K562 (cell line): ENCODE measurements at regions not wholly inside any gene's neighbourhood (a gene's known extent, or its start where the extent isn't known, plus 50 kb on each side); places are given as distances from the start of the nearest gene placed in this dataset.

Experiments
- CTCF ChIP-seq, 3 experiments: IDR thresholded peaks in 2 of 3; conservative IDR thresholded peaks in 1 of 3; 2 replicates each; pipeline ENCODE4 v1.5.1; 2011 to 2012; ENCODE audit warnings: low read length in 3 of 3, mild to moderate bottlenecking in 3 of 3, control low read depth in 2 of 3, improper control_type of control experiment in 1 of 3, inconsistent platforms in 1 of 3, low read depth in 1 of 3, mixed read lengths in 1 of 3, moderate library complexity in 1 of 3; ENCODE audit not compliant: insufficient read depth in 2 of 3
- EP300 ChIP-seq: IDR thresholded peaks from 2 replicates; pipeline ENCODE4 v1.6.1; 2012; ENCODE audit warnings: low read length, improper control_type of control experiment
- MAX ChIP-seq: sonication (generic); formaldehyde crosslinking; IDR thresholded peaks from 2 replicates; pipeline ENCODE4 v1.9.0; 2022; ENCODE audit warnings: mild to moderate bottlenecking, missing genetic modification reagents
- NFIC ChIP-seq: fragments of 450-650 bp; IDR thresholded peaks from 2 replicates; pipeline ENCODE4 v1.6.1; 2017; ENCODE audit warnings: mild to moderate bottlenecking, inconsistent platforms
- POLR2AphosphoS2 ChIP-seq: IDR thresholded peaks from 2 replicates; pipeline ENCODE4 v1.6.1; 2012; ENCODE audit warnings: low read length, improper control_type of control experiment
- SREBF2 ChIP-seq: sonication (generic); formaldehyde crosslinking; IDR thresholded peaks from 2 replicates; pipeline ENCODE4 v1.4.0; 2020; ENCODE audit warnings: mild to moderate bottlenecking, missing genetic modification reagents
- UBTF ChIP-seq, 2 experiments: IDR thresholded peaks; 2 replicates each; pipeline ENCODE4 v1.6.1; 2012; ENCODE audit warnings: improper control_type of control experiment in 2 of 2, low read depth in 2 of 2, low read length in 2 of 2, borderline replicate concordance in 1 of 2
- ZBTB11 ChIP-seq, 3 experiments: fragments of 200-800 bp in 1 of 3; fragments of 250-450 bp in 1 of 3; fragments of 450-650 bp in 1 of 3; sonication (Bioruptor Pico) in 1 of 3; sonication (Bioruptor generic) in 1 of 3; formaldehyde crosslinking in 1 of 3; IDR thresholded peaks; 2 replicates each; pipeline versions ENCODE4 v1.6.1 to v1.8.0; 2016 to 2022; ENCODE audit warnings: mild to moderate bottlenecking in 2 of 3, missing genetic modification characterization in 2 of 3, missing compliant biosample characterization in 1 of 3, moderate library complexity in 1 of 3

- TF ChIP-seq NFIC (no peak), CTCF (IDR thresholded peaks at IDR 0.05 in 2 of 3, conservative IDR thresholded peaks at IDR 0.05 in 1 of 3; ENCODE audit: insufficient read depth in 2 of 3, low read depth in 1 of 3, low read length in 3 of 3) (no peak), SREBF2 (CRISPR knock-in tag) (no peak), EP300 (no peak), UBTF (IDR thresholded peaks at IDR 0.05; ENCODE audit: borderline replicate concordance in 1 of 2, low read depth in 2 of 2, low read length in 2 of 2) (no peak), ZBTB11 (CRISPR knock-in tag; IDR thresholded peaks at IDR 0.05) (no peak), POLR2AphosphoS2 (no peak), MAX (CRISPR knock-in tag) (no peak)
Observed at GRCh38 chr7:109997837-109998236, 1093.1 kb upstream of the LRRN3 start.
